Epithelial cell of proximal tubule (primary cell): ENCODE measurements at regions not wholly inside any gene's neighbourhood (a gene's known extent, or its start where the extent isn't known, plus 50 kb on each side); places are given as distances from the start of the nearest gene placed in this dataset.
"Not testable (repeated sequence)": the region's sequence is repeated elsewhere in the genome, so short reads cannot be mapped to it uniquely, and the experiment has no call there.

Experiments
- DNase-seq: peaks from one replicate; pipeline ENCODE4 v3.0.0-alpha.2; 2011; ENCODE audit warnings: low read depth
- H3K4me3 ChIP-seq: 2 replicates; pipeline ENCODE4 v1.5.1; 2011; ENCODE audit warnings: low read depth, mild to moderate bottlenecking, low read length
- TF ChIP-seq, protein P1 (sequence below): conservative IDR thresholded peaks from 2 replicates; pipeline ENCODE4 v1.5.1; 2012; ENCODE audit warnings: low read depth, mild to moderate bottlenecking, low read length

DNA sequence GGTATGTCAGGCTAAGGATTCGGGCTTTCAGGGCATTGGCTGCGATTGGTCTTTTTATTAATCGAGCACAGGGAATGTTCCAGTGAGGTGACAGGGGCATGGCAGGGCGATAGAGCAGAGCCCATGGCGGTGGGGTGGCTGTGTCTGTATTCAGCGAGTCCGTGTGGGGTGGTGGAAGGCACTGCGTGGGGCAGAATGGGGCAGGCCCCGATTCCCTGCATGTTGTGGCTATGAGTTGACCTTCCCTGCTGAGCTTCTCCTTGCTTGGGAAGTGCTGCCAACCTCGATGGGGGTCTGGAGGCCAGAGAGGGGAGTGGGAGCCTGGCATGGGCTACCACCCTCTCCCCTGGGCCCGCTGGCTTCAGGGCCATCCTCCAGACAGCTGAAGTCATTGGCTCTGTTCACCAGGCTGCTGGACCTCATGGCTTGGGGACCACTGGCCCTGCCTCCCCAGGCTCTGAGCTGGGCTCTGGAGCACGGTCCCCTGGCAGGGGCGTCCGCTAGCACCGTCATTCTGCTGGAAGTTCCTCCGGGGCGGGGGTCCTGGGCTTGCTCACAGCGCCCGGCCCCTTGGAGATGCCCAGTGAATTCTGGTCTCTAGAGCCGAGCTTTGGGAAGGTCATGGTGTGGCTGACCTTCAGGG lies 92.1 kb downstream of the NPIPB11 start:
- H3K4me3 ChIP-seq: no peak overlapping the region
- no peak for DNase-seq
- TF ChIP-seq, protein P1, sequence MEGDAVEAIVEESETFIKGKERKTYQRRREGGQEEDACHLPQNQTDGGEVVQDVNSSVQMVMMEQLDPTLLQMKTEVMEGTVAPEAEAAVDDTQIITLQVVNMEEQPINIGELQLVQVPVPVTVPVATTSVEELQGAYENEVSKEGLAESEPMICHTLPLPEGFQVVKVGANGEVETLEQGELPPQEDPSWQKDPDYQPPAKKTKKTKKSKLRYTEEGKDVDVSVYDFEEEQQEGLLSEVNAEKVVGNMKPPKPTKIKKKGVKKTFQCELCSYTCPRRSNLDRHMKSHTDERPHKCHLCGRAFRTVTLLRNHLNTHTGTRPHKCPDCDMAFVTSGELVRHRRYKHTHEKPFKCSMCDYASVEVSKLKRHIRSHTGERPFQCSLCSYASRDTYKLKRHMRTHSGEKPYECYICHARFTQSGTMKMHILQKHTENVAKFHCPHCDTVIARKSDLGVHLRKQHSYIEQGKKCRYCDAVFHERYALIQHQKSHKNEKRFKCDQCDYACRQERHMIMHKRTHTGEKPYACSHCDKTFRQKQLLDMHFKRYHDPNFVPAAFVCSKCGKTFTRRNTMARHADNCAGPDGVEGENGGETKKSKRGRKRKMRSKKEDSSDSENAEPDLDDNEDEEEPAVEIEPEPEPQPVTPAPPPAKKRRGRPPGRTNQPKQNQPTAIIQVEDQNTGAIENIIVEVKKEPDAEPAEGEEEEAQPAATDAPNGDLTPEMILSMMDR: no peak

DNA sequence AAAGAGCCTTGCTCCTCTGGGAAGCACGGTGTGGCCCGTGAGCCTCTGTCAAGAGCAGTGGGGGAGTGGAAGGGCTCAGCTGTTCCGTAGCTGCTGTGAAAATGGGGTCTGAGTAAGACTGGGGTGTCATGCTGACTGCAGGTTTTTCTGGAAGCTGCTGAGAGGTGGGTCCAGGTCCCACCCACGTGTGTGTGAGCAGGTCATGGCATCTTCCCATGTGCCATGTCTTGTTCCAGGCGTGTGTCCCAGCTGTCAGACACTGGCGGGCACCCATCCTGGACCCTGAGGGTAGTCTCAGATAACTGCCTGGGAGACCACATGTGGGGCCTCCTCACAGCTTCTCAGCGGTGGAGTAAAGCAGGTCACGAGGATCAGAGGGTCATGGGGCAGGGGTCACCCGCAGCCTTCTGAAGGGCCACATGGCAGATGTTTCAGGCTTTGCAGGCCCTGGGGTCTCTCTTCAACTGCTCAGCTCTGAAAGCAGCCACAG lies 92.9 kb downstream of the NPIPB11 start:
- TF ChIP-seq, protein P1: no peak
- DNase-seq: no peak

GRCh38 chr16:29312835-29313558 lies 93.5 kb downstream of the NPIPB11 start:
- DNase-seq: no peak
- no peak overlapping the region for H3K4me3 ChIP-seq
- TF ChIP-seq, protein P1: no peak

More for the DNA sequence above, 92.9 kb downstream of the NPIPB11 start:
- H3K4me3 ChIP-seq: no peak overlapping the region

DNA sequence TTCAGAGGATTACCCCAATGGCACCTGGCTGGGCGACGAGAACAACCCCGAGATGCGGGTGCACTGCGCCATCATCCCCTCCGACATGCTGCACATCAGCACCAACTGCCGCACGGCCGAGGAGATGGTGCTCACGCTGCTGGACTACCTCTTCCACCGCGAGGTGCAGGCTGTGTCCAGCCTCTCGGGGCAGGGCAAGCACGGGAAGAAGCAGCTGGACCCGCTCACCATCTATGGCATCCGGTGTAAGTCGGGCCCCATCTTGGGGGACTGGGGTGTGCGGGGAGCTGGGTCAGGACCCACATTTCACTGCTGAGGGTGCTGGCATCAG lies 94.2 kb downstream of the NPIPB11 start:
- DNase-seq, H3K4me3 ChIP-seq: not testable (repeated sequence)

DNA sequence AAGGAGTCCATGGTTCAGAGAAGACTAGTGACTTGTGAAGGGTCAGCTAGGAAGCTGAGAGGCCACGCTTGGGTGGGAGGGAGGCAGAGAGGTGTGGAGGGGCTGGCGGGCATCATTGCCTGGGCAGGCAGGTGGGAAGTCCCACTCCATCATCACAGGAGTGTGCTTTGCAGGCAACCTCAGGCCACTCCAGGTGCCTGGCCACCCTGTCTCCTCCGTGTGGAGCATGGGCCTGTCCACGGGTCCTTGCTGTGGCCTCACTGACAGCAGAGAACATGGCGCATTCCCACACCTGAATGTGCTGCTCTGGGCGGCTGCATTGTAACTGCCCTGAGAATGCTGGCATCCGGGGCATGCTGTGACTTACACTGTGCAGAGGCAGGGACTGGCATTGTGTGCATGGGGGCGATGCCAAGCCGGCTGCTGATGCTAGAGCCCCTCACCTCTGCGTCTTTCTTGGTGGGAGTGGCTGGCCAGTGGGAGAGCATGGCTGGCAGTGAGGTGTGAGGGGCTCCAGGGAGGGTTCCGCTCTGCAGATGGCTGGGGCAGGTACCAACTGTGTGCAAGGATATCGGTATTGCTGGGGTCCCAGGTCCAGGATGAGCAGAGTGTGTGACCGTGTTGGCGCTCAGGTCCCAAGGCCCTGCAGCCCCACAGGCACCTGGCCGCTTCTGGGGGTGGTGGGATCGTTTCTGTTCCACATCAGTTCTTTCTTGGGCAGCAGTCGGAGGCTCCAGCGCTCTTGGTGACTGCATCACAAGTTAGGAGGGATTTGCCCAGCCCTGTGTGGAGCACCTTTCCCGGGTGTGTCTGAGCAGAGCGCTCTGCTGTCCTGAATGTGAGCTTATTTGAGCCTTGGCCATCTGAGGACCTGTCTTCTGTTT lies 94.8 kb downstream of the NPIPB11 start:
- DNase-seq: no peak
- TF ChIP-seq, protein P1: no peak
- H3K4me3 ChIP-seq: no peak overlapping the region

DNA sequence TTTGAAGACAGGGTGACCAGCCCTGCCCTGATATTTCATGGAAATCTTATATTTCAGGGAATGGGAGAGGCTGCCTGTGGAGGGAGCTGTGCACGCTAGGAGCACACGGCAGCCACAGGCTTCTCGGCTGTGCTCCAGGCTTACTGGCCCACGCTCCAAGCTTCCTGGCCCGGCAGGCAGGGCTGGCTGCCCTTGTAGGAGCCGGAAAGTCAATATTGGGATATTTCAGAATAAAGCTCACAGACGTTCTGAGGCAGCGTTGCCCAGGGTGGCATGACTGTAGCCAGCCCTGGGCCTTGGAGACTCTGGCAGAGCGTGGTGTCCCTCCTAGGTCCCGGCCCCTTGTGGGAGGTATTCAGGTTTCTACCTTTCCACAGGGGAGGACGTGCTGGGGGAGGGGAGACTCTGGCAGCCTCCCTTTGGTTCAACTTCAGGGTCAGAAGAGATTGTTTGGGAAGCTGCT lies 95.6 kb downstream of the NPIPB11 start:
- TF ChIP-seq, protein P1: no peak
- no peak overlapping the region for H3K4me3 ChIP-seq
- no peak for DNase-seq

GRCh38 chr16:29310243-29310642 lies 96.3 kb downstream of the NPIPB11 start:
- H3K4me3 ChIP-seq, DNase-seq: not testable (repeated sequence)

DNA sequence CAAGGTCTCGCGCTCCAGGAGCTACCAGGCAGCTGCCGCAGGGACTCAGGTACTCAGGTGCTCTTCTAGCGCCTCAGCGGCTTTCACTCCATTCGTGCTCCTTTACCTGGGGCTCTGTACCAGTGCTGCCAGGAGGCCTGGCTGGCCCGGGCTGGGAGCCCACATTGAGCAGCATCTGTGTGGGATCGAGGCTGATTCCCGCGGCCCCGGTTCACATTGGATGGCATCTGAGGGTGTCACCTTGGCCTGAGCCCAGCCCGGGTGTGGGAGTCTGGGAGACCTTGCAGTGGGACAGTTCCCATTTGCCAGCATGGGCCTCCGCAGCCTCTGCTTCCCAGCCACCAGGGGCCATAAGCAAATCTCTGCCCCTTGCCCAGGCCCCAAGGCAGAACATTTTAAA lies 96.9 kb downstream of the NPIPB11 start:
- DNase-seq, H3K4me3 ChIP-seq: not testable (repeated sequence)
